Skin of body (tissue), 1 donor: ENCODE measurements at regions not wholly inside any gene's neighbourhood (a gene's known extent, or its start where the extent isn't known, plus 50 kb on each side); places are given as distances from the start of the nearest gene placed in this dataset.

Experiments used
- DNase-seq: peaks from one replicate; lab custom pipeline; 2025; lab: John Stamatoyannopoulos, UW

DNA sequence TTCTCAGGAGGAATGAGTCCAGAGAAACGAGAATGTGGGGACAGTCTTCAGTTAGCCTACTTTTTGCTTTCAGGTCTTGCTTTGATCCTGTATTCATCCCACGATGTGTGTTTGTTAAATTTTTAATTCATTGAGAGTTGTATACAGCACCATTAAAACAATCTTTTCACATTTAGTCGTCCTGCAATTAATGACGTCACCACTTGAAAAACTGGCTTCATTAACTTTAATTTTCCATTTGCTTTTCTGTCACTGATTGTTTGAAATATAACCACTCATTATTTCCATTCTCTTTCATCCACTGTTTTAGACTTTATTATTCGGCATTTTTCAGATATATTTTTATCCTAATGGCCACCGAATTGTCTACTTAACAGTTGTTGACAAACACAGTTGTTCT, 146.9 kb downstream of the TFEC start:
- no peak for DNase-seq

DNA sequence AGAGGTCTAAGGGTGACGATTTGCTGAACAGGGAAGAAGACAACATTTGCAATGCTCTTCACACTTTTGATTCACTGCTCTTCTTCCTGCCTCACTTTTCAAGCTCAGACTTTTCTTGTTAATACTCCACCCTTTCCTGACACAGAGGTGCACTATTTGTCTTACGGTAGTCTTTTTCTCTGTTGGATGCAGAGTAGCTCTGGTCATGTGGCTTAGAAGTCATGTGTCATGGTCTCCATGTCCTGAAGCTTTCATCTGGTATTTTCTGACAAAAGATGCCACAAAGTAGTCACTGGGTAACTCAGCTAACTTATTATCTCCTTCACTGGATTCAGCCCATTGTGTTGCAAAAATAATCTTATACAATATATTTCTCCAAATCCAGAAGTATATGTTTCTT, 149.1 kb downstream of the TFEC start:
- no peak for DNase-seq

- DNase-seq = no peak
Measured at GRCh38 chr7:115879171-115879570, 151.4 kb downstream of the TFEC start.

- DNase-seq = no peak
Measured at GRCh38 chr7:115869801-115870200, 160.8 kb downstream of the TFEC start.

DNA sequence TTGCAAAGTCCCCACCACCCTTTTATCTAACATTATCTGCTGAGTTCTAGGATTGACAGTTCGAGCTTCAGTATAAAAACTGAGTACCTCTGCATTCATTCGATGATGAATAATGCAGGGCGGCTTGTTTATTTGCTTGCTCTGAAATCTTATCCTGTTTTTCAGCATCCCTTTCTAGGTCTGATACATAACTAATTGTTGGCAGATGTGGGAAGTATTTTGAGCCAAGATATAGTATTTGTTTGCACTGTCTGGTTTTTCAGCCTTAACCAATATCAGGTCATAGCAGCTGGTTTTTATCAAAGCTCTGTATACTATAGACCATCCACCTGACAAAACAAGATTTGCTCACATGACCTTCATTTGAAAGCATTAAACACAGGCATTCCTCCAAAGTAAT, 161.4 kb downstream of the TFEC start:
- DNase-seq = peak; percentile 2

- DNase-seq = no peak
Measured at GRCh38 chr7:115868369-115868768, 162.2 kb downstream of the TFEC start.

- DNase-seq = no peak
Measured at GRCh38 chr7:115864082-115864481, 166.5 kb downstream of the TFEC start.

DNA sequence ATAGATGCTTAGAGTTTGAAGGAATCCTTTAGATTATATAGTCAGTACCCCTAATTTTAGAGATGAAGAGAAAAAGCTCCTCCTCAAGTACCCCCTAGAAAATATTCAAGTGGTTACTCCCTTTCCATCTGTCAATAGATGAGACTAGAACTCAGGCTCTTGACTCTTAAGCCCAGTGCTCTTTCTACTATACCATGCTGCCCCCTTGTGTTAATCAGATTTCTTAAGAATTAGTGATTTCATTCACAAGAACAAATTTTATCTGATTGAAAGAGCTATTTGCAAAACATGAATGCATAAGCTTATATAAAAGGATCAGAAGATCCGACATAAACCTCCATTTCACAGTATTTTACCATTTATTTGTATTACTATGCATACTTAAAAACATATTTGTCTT, 179.3 kb downstream of the TFEC start:
- DNase-seq = no peak

GRCh38 chr7:115850774-115851173, 179.8 kb downstream of the TFEC start:
- no peak for DNase-seq

DNA sequence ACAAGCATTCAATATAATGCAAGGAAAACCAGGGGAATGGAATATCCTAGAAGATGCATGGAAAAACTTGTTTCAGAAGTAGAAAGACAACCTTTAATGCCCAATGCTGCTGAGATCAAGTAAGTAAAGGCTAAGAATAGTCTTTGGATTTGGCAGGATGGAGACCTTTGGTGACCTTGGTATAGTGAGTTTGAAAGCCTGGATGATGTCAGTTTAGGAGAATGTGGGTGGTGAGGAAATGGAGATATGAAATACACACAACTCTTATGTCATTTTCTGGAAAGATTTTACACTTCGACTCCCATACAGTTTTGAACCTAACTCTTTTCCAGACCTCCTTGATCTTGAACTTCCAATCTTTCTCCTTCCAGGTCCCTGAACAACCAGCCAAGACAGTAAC, 185.7 kb downstream of the TFEC start:
- DNase-seq = no peak

DNA sequence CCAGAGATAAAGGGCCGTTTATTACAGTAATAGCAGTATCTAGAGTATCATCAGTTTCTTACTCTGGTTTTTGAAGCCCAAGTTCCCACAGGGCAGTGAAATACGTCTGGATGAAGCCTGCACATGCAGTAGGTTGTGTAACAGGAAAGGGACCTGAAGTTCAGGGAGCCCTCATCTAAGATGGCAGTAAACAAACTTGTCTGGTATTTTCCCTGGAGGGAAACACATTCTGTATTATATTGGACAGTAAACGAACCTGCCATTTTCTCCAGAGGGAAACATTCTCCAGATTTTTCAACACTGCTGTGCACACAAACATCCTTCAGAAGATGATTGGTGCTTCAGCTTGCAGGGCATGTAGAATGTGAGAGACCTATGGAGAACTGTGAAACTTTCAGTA, 189.9 kb downstream of the TFEC start:
- no peak for DNase-seq

GRCh38 chr7:115838829-115839228, 191.7 kb downstream of the TFEC start:
- no peak for DNase-seq

- no peak for DNase-seq
Measured at GRCh38 chr7:115831371-115831770, 199.2 kb downstream of the TFEC start.

- no peak for DNase-seq
Measured at GRCh38 chr7:115827305-115828045, 203.1 kb downstream of the TFEC start.

DNA sequence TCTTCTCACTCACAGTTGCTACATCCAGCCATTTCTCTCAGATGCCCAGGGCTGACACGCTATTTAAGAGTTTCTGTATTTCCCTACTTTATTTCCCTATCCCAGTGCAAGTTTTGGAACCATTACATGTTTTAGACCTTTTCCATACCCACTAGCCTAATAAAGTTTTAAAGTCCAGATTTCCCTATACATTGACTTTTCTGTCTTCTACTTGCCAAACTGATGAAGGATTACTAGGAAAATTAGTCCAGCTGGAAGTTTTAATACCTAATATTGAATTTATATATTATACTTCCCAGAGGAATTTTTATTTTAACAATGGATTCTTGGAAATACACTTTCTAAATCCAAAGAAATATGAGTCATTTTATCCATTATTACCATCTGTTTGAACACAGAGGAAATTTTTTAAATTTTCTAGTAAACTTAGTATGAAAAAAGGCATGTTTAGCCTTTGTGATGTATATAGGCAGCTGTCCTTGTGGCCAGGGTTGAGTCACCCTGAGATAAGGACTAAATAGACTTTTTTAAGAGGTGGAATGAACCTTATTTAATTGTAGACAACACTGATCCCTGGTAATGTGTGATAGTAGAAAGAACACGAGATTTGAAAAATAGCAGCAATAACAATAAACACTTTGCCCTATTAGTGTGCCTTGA, 205.0 kb downstream of the TFEC start:
- peak; percentile 54 for DNase-seq

GRCh38 chr7:115822801-115823200, 207.8 kb downstream of the TFEC start:
- DNase-seq = no peak

GRCh38 chr7:115822380-115822779, 208.2 kb downstream of the TFEC start:
- no peak for DNase-seq

DNA sequence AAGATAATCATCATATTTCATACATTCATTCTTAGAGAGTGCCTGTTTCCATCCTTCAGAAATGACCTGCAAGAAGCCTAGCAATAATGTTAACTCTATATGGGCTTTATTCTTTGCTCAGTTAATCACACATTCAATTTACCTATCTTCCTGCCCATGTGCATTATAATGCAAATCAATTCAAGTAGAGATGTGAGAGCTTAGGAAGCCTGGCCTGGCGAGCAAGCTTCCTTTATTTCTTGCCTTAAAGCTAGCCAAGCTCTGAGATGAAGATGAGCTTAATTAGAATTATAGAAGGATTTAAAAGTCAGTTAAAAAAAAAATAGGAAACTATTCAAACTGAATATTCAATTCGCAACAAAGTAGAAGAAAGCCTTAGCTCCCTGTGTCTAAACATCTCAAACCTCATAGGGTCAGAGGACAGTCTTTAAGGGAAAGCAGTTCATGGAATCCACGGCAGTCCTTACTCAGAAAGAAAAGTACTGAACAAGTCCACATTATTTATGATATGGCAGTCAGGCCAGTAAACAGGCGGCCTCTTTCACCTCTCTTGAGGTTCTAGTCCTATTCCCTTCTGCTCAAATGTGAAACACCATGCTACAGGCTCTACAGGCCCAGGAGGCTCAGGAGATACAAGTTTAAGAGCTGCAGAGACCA, 214.1 kb downstream of the TFEC start:
- DNase-seq = no peak

DNA sequence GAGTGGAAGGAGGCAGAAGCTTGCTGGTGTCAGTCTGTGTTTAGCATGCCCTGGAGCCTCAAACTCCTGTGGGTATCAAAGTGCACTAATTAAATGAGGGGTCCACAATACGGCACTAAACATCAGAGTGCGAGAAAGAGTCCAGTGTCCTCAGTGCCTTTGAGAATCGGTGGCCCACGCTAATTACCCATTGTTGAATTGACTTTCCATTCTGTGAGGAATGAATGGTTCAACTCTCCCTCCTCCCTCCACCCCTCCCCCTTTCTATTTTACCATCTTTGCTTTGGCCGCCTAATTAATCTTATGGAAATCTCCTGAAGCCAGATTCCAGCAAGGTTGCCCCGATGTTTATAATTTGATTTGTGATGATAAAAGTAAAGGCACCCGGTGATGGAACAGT, 217.8 kb downstream of the TFEC start:
- no peak for DNase-seq

- no peak for DNase-seq
Measured at GRCh38 chr7:115805458-115805857, 225.1 kb downstream of the TFEC start.

DNA sequence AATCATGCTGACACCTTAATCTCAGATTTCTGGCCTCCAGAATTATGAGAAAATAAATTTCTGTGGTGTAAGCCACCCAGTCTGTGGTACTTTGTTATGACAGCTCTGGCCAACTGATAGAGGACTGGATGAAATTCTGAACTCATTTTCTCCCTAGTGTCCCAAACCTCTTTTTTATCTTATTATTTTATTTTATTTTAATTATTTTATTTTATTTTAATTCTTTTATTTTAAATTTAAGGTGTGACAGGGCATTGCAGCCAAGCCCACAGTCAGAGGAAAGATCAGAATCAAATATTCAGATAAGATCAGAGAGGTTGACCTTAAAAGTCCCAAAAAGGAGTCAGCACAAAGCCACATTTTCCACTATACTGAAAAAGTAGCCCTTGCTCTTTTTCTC, 228.1 kb downstream of the TFEC start:
- DNase-seq = no peak

DNA sequence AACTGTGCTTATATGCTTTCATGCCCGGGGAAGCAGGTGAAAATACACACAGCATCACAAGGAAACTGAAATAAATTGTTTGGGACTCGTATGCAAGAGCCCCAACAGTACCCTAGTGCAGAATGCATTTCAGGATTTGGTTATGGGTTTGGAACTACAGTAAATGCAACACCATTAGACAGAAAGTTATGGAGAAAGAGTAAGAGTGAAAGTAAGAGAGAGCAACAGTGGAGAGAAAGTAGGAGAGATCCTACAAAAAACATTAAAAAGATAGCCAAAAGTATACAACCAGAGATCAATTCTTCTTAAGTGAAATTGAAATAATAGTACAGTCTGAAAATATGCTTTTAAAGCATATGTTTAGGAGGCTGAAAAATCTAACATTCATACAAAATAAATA, 231.1 kb downstream of the TFEC start:
- DNase-seq = no peak
